Skin of body (tissue), 1 donor: ENCODE measurements at regions not wholly inside any gene's neighbourhood (a gene's known extent, or its start where the extent isn't known, plus 50 kb on each side); places are given as distances from the start of the nearest gene placed in this dataset.

Experiments used
- DNase-seq: peaks from one replicate; lab custom pipeline; 2025; lab: John Stamatoyannopoulos, UW

DNA sequence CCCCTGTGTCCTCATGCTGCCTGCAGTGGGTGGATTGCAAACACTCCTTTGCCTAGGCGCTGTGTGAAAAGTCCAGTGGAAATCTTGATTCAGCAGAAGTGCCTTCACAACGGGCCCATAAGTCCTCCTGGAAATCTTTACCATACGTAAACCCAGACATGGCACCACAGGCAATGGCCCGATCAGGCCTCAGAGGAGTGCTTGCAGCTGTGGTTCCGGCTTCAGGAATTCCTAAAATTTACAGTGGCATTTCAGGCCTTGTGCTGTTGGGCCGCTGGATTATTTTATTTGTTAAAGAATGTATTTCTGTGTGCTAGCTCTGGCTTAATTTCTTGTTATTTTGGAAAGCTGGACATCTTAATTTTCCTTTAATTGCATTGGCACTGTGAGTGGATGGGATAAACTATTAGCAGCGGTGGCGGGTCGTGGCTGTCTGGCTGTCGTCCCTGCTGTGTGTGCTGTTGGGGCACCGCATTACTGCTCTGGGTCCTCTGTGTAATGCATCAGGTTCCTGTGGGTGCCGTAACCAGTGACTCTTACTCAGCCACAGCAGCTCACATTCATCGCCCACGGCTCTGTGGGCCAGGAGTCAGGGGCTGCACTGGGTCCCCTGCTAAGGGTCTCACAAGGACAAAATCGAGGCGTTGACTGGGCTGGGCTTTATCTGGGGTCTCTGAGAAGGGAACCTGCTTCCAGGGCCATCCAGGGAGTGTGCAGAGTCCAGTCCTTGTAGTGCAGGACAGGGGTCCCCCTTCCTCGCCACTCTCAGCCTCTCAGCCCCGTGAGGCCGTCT, 73.1 kb downstream of the RTP5 start:
- DNase-seq = no peak

DNA sequence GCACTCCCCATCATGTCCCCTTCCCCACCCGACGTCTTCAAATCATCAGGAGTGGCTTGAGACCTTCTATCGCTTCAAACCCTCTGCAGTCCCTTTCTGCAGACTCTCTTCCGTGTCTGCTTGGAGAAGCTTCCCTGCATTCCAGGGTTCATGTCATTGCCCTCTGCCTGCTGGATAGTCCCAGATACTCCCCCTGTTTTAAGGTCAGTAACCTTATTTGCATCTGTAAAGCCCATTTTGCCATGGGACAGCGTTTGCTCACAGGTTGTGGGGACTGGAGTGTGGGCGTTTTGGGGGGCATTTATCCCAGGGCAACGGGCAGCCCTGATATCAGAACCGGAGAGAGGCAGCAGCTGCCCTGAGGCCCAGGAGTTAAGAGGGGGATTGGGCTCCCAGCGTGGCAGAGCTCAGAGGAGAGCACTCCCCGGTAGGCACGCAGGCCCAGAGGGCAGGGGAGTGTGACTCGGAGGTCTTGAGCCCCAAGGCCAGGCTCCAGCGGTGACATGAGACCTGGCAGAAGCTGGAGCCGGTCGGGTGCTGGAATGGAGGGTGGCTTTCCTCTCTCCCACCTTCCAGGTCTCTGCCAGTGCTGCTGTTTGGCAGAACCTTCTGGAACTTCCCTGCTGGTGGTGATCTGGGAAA, 73.8 kb downstream of the RTP5 start:
- no peak for DNase-seq

DNA sequence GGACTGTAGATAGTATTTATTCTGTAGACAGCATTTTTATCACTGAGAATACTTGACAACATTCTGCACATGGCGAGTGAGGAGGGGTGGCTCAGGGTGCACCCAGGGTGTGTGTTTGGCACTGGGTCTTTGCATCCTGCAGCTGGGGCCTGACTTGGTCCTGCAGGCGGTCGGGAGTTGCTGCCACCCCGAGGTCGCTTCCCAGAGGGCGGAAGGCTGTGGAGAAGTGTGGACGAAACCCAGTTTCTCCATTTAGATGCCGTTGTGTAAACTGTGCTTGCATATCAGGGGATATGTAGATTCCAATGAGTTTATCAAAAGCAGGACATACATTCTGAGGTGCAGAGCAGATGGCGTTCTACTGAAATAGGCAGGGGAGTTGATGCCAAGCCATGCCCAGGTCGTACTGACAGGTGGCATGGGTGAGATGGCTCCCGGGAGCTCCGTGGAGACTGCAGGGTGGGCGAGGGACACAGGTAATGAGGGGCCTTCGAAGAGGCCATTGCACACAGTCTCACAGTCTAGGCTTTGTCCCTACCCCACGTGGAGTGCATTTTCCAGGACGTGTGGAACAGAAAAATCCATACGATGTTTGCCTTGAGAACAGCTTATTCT, 74.5 kb downstream of the RTP5 start:
- DNase-seq = no peak

DNA sequence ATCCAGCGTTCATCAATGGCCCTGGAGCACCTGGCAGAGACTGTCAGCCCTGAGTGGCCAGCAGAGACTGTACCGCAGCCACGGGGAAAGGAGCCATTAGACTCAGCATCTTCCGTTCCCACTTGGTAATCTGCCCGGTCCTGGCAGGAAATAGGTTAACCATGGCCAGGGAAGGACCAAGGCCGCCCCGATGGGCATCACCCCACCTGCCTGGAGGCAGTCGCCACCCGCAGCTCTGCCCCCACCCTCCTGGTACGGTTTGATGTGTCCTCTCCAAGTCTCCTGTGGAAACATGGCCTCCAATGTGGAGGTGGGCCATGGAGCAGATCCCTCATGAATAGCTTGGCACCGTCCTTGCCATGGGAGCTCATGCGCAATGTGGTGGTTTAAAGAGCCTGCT, 75.3 kb downstream of the RTP5 start:
- no peak for DNase-seq

DNA sequence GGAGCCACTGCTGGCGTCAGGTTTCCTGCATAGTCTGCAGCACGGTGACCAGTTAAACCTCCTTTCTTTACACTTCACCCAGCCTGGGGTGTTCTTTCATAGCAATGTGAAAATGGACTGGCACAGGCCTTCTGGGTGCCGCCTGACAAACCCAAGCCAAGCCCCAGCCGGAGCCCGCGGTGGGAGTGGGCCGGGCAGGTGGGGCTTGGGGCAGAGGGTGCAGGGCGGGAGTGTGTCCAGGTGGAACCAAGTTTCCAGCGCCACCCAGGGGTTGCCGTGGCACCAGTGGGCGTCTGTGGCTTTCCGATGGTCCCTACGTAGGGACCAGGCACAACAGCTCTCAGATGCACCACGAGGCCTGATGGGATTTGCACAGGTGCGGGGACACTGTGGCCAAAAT, 75.8 kb downstream of the RTP5 start:
- no peak for DNase-seq

DNA sequence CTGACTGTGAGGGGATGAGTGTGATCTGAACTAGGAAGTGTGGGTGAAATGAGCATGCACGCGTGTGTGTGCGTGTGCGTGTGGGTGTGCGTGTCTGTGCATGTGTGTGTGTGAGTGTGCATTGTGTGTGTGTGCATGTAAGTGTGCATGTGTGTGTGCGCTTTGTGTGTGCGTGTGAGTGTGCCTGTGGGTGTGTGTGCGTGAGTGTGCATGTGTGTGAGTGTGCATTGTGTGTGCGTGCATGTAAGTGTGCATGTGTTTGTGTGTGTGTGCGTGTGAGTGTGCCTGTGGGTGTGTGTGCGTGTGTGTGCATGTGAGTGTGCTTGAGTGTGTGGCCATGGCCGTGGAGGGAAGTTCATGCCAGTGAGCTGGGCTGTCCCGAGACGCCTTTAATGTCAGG, 76.3 kb downstream of the RTP5 start:
- no peak for DNase-seq

DNA sequence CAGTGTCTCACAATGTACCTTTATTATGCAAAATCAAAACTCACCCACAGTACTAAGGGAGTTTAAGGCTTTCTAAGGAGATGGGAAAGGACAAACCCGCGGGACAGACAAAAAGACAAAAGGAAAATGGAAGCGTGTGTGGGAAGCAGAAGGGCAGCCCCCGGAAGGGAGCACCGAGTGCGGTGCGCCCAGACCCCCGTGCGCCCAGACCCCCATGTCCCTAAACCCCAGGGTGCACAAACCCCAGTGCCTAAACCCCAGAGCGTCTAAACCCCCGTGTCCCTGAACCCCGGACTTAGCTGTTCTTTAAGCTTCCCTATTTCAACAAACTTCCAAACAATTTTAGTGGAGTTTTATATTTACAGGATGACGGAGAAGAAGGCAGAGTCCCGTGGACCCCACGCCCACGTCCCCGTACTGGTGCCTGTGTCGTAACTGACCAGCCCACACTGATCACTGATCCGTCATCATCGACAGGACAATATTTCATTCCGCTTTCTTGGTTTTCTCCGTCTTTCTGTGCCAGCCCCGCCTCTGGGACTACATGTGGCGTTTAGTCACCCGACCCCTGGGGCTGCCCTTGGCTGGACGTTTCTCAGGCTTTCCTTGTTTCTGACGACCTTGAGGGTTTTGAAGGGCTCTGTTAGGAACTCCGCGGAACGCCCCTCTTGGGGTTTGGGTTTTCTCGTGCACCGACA, 76.9 kb downstream of the RTP5 start:
- no peak for DNase-seq

DNA sequence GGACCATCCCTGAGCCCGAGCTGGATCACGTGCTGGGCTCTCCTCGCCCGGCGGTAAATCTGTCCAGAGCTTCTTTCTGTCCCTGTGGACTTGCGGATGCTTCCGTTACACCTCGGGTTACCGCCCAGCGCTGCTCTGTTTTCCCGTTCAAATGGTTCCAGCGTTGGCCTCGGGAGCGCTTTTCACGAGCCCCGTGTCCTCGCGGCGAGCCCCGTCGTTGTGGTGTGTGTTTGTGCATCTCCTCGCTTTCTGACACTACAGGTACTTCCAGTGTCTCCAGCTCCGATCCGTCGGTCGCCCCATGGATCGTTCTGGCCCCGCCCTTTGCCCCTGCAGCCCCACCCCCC, 77.4 kb downstream of the RTP5 start:
- DNase-seq = no peak

DNA sequence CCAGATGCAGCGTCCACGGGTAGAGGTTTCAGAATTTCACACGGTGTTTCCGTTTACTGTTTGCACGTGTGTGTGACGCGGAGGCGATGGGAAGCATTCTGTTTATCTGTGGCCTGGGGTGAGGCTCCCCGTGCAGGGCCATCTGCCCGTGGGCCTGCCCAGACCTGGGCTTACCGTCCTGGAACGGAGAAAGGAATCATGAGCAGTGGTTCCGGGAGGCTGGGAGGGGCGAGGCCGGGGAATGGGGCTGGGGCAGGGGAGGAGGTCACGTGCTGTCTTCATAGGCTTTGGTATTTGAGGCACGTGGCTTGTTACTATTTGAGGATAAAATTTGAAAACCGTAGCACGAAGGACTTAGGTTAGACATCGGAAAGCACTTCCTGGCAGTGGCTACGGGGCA, 77.9 kb downstream of the RTP5 start:
- no peak for DNase-seq

DNA sequence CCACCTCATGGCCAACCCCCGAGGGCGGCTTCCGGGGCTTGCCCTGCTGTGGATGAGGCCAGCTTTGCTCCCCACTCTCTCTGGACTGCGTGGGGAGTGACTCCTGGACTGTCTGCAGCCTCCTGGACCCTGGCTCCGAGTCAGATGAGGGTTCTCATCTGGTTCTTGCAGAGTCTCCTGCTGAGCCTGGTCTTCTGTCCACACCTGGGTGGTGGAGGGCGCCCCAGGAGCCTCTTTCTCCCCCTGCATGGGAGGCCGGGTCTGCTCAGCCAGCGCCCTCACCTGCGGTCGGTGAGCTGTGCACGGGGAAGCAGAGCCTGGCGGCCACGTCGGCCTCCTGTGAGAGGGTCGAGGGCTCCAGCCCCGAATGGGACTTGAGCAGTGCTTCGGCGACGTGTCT, 78.3 kb downstream of the RTP5 start:
- no peak for DNase-seq

DNA sequence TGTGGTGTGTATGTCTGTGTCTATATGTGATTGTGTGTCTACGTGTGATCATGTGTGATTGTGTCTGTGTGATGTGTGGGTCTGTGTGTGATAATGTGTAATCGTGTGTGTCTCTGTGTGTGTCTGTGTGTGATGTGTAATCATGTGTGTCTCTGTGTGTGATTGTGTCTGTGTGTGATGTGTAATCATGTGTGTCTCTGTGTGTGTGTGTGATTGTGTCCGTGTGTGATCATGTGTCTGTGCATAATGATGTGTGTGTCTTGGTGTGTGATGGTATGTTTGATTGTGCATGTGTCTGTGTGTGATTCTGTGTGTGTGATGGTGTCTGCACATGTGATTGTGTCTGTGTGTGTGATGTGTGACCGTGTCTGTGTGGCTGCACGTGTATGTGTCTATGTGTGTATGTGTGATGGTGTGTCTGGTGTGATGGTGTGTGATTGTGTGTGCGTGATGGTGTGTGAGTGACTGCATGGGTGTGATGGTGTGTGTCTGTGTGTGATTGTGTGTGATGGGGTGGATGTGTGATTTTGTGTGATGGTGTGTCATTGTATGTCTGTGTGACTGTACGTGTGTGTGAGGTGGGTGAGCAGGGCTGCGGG, 78.9 kb downstream of the RTP5 start:
- no peak for DNase-seq

DNA sequence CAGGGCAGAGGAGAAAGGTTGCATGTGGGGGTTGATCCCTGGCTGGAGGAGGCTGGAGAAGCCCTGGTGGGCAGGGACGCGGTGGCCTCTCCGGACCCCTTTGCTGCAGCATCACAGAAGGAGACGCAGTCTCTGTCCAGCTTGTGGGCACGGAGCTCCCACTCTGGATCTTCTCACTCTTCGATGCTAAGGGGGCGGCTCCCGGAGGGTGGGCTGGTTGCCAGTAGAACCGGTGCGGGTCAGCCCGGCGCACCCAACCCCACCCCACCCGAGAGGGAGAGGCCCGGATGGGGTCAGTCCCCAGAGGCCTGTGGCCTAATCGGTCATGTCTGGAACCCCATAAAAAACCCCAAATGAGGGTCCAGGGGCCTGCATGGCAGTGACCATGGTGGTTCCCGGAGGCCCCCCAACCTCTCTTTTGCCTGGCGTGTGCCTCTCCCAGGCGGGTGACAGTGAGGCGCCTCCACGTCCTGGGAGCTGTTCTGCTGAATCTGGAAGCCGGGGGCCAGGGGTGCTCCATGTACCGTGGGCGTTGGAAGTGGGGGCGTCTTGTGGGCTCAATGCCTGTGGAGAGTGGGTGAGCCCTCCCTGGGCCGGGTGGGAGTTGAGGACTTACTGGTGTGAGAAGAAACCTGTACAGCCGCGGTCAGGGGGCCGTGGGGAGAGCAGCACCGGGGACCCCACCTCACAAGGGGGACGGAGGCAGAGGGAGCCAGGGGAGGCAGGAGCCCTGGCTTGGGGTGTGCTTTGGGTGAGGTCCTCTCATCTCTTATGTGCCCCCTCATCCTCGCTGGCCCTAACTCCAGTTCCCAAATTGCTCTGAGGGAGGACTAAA, 79.6 kb downstream of the RTP5 start:
- DNase-seq = no peak

DNA sequence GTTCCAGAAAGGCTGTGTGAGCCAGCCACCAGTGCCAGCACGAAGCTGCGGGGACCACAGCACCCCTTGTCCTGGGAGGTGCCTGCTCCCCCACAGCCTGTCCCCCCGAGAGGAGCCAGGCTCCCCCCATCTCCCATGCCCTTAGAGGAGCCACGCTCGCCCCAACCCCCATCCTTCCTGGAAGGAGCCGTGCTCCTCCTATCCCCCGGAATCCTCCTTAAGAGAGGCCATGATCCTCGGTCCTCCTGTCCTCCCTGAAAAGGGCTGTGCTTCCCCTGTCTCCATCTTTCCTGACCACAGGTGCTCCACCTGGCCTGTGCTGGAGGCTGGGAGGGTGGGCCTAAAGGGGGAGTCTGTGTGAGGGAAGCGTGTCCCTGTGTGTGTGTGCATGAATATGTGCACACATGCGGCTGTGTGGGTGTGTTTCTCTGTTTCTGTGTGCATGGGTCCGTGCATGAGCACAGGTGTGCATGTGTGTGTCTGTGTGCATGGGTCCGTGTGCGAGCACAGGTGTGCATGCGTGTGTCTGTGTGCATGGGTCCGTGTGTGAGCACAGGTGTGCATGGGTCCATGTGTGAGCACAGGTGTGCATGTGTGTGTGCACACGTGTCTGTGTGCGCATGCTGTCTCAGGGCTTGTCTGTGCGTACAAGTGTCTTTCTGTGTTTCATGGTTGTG, 80.3 kb downstream of the RTP5 start:
- DNase-seq = no peak

DNA sequence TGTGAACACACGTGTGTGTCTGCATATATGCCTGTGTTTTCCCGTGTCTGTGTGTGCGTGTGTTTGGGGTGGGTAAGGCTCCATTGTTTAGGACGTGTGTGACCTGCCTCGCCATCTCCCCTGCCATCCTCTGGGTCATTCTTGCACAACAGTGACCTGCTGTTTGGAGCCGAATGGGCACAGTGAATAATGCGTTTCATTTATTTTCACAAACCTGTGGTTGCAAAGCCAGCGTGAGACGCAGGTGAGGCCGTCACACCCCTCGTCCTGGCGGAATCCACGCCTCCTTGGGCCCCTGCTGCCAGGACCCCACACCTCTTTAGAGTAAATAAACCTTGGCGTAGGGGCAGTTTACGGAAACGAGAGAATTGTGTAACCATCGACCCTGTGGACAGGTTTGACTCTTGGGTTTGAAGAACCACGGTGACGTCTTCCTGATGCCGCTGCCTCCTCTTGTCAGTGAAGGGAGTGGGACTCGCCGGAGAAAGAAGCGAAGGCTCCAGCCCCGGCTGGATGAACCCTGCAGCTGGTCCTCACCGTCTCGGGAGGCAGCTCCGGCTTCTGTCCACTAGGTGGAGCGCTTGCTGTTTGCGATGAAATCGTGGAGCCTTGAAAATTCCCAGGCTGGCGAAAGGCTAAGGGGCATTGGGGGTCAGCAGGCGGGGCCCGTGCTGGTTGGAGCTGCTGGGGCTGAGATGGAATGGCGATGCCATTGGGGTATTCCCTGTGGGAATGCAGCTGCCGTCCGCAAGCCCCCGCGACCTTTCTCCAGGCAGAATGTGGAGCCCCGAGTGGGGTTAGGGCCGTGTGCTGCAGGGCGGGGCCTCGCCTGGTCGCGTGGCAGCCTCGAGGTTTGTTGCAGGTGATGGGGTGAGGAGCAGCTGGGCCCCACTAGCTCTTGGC, 81.1 kb downstream of the RTP5 start:
- DNase-seq = peak; percentile 46

DNA sequence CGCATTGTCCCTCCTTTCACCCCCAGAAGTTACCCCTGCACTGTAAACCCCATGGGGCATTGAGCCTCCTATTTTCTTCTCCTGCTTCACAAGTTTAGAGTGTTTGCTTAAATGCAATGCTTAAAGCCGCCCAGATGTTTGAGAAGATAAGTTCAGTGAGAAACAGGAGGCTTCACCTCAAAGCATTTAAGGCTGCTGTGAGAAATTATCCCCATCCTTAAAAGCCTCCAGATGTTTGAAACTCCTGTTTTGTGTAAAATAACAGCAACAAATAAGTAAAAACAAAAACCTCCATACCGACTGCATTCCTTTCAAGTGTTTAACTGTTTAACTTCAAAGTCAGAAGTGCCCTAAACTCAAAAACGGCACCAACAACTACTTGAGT, 81.8 kb downstream of the RTP5 start:
- DNase-seq = no peak

DNA sequence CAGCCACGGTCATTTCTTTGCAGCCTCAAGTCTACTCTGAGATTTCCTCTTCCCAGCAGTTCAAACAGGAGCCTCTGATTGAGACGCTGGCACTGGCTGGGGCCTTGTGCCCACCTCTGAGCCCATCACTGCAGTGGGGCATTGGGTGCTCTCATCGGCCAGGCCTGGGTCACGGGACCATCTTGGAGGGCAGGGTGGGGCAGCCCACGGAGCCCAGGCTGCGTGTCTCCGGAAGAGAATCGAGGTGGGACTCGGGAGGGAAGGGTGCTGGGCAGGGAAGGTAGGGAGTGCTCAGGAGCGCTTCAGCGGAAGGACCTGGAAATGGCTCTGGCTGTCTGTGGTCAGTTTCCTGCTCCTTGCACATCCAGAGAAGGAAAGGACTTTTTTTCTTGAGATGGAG, 82.4 kb downstream of the RTP5 start:
- DNase-seq = no peak

DNA sequence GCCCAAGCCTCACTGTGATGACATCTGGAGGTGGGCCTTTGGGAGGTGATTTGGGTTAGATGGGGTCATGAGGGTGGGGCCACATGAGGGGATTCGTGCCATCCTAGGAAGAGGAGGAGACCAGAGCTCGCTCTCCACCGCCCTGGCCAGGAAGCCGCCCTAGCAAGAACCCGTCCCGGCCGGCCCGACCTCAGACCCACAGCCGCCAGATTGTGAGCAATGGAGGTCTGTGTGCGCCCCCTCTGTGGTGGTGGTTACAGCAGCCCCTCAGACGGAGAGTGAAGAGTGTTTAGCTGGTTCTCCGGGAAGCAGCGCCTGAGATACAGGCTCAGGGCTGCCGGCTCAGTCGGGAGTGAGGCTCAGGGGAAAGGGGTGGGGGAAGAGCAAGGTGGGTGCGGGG, 83.3 kb downstream of the RTP5 start:
- no peak for DNase-seq

DNA sequence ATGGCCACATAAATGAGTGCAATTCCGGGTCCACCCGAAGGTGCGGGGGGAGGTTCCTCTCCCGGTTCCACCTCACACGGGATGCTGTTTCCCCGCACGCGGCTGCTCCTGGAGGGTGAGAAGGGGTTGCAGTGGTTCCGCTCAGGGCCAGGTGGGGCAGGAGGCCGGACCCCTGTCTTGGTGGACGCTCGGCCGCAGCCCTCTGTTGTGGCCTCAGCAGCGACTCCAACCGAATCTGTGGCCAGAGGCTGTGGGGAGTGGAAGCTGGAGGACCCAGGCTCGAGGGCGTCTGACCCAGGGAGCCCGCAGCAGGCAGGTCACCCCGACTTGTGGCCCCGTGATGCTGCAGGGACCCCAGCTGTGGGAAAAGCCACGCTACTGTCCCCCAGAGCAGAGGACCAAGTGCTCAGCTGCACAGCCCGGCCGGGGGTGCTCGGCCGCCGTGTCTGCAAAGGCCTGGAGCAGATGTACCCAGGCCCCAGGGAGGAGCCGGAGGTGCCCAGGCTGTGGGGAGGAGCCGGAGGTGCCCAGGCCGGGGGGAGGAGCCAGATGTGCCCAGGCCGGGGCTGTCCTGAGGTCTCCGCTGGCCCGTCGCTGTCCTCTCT, 83.9 kb downstream of the RTP5 start:
- DNase-seq = no peak

DNA sequence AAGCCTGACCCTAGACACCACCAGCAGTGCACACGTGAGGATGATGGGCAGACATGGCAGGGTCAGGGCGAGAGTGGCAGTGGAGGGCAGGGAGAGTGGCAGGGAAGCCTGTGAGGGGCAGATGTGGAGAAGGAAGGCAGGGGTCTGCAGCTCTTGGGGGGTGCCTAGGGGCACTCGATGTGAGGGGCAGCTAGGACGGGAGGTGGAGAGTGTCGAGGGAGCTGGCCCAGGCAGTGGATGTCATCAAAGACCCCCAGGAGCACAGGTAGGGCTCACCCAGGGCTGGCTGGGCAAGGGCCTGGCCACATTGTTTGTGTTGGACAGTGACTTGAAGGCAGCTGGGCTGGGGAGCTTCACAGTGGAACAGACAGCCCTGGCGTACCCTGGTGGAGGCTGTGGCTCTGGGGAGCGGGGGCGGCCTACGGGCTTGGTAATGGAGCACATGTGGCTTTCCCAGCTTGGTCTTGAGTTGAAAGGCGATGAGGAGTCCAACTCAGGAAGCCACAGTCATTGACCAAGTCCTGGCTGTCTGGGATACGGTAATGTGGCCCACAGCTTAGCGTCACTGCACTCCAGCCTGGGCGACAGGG, 87.1 kb downstream of the RTP5 start:
- no peak for DNase-seq
